Activated CD4-positive, alpha-beta T cell treated with anti-CD3 and anti-CD28 coated beads for 4 hours (primary cell): ENCODE measurements at regions not wholly inside any gene's neighbourhood (a gene's known extent, or its start where the extent isn't known, plus 50 kb on each side); places are given as distances from the start of the nearest gene placed in this dataset.
"Not testable (repeated sequence)": the region's sequence is repeated elsewhere in the genome, so short reads cannot be mapped to it uniquely, and the experiment has no call there.

ENCODE experiments used
- DNase-seq, 2 donors: peaks; one replicate each; pipeline ENCODE4 v3.0.0-alpha.2; 2020

DNA sequence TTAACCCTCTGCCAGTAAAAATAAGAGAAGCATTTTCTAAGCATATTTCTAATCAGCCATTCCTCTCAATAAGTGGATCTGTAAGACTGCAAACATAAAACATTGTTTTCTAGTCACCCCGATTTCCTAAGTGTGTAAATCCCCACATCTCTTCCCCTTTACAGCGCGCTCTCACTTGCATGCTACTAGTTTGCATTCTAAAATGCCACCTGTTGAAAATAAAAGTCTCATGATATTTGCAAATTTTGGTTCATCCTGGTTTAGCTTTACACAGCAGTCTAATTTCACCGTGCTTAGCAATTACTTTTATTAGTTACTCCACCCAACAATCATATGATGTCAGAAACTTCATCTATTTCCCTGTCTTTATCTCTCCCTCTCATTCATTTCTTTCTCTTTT lies 1230.7 kb upstream of the ZEB2 start:
- DNase-seq: no peak

DNA sequence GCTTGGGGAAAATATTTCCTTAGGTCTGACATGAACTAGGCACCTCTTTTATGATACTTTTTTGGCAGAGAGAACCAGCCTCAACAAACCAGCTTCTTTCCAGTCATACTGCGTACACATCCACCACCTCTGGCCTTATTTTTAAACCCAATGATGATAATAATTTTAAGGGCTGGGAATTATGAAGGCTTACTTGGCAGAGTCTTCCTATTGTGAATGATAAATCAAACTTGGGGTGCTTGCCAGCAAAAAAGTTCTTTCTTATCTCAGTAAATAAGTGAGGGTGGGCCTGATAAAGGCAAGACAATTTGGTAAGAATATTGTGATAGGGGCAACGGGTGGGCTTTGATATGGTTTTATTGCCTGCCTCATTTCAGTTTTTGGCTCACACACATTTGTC lies 1230.2 kb upstream of the ZEB2 start:
- no peak for DNase-seq

DNA sequence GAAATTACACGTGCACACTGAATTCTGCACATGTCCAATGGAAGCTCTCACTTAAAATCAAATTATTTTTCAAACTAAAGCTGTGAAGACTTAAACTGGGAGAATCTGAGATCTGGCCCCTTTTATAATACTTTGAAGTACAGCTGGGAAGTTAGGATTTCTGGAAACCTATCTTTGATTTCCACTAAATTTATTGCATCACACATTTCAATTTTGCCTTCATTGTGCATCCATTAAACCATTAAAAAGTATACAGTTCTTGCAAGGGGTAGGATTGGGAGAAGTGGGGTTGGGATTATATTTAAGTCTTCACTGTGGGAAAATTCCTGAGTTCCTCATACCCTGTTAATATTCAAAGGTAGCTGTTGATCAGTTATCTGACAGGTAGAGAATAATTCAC lies 1229.6 kb upstream of the ZEB2 start:
- no peak for DNase-seq

GRCh38 chr2:145748927-145749326 lies 1229.0 kb upstream of the ZEB2 start:
- no peak for DNase-seq

DNA sequence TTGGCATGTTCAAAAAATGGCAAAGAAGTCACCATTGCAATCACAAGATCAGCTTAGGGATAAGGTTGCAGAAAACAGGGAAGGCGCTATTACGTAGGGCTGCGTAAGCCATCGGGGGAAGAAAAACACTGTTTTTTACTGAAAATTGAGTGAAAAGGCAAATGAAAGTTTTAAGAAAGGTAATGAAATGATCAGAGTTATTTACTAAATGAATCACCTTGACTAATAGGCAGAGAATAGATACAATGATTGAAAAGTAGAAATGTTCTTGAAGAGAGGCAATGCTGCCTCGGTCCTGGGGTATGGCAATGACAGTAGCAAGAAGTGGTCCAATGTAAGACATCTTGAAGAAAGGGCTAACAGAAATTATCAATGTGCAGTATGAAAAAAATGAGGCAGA lies 1227.8 kb upstream of the ZEB2 start:
- DNase-seq: no peak

- DNase-seq: not testable (repeated sequence)
Observed at GRCh38 chr2:145745387-145745721, 1225.4 kb upstream of the ZEB2 start.

DNA sequence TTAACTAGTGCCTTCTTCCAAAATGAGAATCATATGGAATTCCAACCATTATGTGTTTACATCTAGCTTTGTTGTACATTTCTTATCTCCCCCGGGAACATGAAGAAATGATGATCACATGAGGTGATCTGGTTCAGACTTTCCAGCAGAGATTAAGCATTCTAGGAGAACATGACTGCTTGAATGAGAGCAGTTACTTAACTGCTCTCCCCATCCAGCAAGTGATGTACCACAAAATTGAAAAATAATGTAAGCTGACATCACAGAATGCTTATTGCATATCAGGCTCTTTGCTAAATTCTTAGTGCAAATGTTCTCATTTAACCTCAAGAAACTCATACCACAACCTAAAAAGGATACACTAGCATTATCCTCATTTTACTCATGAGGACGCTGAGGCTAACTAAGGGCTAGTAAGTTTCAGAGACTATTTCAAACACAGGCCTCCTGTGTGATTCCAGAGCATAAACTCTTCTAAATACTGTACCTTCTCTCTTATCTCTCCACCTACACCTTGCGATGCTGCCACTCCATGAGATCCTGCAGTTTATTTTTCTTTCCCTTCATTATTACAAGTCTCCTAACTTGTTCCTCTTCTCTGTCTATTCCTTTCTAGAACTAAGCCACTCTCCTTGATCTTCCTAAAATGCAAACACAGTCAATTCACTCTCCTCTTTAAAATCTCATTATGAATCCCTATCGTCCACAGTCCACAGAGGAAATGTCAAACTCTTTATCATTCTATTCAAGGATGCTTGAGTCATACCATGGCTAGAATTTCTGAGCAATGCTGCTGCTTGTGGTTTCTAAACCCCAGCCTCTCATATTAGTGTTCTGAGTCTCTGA lies 1224.8 kb upstream of the ZEB2 start:
- DNase-seq: no peak

DNA sequence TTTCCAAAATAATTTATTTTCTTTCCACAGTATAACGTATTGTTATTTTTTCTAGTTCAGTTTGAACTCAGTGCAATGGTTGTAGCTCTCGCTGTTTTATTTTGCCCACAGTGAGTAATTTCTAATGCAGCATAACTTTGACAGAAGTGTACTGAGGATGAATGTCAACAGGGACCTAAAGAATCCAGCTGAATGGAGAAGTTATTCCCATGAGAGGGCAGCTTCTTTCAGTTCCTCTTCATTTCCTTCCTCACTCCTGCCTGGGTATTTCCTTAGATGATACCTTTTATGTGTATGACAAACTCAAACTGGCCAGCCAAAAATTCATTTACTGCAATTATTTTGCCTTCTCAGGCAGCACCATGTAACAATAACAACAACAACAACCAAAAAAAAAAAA lies 1223.1 kb upstream of the ZEB2 start:
- DNase-seq: no peak

GRCh38 chr2:145741636-145742035 lies 1221.7 kb upstream of the ZEB2 start:
- no peak for DNase-seq

- no peak for DNase-seq
Observed at GRCh38 chr2:145741181-145741580, 1221.3 kb upstream of the ZEB2 start.

- no peak for DNase-seq
Observed at GRCh38 chr2:145740302-145740701, 1220.4 kb upstream of the ZEB2 start.

- no peak for DNase-seq
Observed at GRCh38 chr2:145739681-145740080, 1219.8 kb upstream of the ZEB2 start.

DNA sequence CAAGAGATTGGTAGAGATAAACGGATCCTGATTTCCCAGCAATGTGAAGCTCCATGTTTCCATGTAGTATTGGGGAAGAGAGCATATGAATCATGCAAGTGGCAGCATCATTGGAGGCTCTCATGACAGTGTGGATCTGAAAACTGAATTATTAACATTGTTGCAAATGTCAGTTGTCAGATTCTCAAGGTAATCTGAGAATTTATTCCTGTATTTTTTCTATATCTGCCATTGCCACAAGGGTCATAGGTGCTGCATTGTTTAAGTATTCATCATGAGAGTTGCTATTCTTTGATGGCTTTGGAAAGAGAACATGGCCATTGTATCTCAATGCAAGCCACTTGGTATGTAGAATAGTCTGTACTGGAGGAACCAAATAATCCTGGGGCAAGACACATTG lies 1217.0 kb upstream of the ZEB2 start:
- no peak for DNase-seq

GRCh38 chr2:145731467-145731866 lies 1211.5 kb upstream of the ZEB2 start:
- DNase-seq: no peak

DNA sequence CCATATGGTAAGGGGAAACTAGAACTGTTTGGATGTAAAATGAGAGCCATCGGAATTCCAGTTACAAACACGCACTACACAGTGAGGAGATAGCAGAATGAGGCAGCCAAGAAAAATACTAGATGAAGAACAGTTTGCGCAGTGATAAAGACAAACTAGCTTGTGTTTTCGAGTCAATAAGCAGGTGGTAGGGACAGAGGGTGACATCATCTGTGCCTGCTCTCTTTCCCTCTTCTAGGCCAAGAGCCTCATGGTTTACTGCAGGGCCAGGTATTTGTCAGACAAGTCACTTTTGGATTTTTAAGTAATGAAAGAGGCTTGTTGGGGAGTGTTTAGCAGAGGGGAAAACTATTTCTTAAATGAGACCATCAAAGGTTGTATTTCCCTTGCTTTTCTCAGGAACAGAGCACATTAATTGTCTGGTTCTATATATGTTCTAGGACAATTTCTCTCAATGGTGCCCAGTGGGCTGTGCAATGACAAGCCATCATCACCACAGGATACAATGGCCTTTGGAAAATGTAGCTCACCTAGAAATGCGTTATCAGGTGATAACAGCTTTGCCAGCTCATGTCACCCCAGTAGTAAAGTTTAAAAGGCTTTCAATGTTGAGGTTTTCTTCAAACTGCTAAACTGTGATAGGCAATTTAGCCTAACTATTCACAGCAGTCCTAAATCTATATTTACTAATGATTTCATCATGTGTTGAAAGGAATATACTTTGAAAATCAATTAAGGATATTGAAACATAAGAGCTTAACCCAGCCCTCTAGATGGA lies 1210.3 kb upstream of the ZEB2 start:
- DNase-seq: no peak

DNA sequence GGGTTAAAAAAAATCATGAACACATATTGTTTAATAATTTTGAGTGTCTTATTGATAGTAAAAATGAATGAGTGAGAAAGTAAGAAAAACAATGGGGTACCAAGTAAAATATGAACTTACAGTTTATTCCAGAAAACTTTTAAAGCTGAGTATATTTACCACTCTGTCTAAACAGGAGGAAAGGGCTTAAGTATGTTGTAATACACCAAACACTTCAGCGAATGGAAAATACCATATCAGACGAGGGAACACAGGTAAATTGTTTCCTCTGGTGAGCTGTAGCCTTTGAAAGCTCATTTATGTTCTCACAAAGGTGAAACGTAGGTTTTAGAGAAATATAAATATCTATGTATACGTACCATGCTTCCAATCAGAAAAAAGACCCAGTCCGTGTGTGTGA lies 1209.6 kb upstream of the ZEB2 start:
- no peak for DNase-seq

- DNase-seq: no peak
Observed at GRCh38 chr2:145728511-145728910, 1208.6 kb upstream of the ZEB2 start.

GRCh38 chr2:145725876-145726275 lies 1206.0 kb upstream of the ZEB2 start:
- DNase-seq: no peak

DNA sequence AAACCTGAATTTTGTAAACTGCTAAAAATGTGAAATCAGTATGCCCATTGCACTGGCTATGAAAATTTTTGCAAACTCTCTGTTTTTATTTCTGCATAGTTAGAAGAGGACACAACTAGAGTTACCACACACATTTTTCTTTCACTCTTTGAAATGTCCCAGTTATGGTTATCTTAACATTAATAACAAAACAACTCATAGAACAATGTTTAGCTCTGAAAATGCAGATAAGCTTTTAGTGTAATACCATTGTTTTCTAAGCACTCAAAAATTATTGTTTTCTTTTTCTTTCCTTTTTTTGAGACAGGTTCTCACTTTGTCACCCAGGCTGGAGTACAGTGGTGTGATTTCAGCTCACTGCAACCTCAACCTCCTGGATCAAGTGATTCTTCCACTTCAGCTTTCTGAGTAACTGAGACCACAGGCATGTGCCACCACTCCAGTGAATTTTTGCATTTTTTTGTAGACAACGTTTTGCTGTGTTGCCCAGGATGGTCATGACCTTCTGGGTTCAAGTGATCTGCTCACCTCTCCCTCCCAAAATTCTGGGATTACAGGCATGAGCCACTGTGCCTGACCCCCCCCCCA lies 1204.5 kb upstream of the ZEB2 start:
- no peak for DNase-seq

DNA sequence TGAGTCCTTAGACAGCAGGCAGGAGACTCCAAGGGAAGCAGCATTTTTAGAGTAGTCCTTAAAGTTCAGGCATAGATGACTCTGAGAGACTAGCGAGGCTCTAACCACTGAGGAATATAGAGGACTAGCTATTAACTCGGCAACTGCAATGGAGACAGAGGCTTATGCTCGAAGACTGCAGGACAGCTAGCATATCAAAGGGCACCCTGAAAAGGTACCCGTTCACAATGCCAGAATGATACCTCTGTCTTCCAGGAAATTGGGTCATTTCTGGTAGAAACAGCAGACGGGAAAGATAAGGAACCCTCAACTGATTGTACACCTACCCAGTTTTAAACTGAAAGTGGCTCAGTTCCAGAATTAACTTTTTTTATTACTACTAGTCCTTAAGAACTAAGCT lies 1204.0 kb upstream of the ZEB2 start:
- no peak for DNase-seq

DNA sequence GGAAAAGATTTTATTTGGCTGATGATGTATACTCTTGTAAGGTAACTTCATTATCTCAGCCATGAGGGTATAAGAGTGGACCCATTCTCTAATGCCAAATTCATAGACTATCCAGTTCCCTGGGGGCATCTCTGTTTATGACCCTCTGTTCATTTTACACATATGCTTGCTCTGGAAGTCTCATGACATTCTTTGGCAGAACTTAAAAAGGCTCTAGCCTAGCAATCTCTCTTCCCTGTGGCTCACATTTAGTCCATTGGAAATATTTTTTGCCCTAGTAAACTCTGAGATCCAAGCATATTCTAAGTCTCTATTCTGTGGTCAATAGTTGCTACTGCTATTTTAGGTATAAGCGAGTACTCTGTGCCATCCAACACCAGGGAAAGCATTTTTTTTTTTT lies 1201.8 kb upstream of the ZEB2 start:
- DNase-seq: no peak

- DNase-seq: no peak
Observed at GRCh38 chr2:145715601-145716000, 1195.7 kb upstream of the ZEB2 start.

DNA sequence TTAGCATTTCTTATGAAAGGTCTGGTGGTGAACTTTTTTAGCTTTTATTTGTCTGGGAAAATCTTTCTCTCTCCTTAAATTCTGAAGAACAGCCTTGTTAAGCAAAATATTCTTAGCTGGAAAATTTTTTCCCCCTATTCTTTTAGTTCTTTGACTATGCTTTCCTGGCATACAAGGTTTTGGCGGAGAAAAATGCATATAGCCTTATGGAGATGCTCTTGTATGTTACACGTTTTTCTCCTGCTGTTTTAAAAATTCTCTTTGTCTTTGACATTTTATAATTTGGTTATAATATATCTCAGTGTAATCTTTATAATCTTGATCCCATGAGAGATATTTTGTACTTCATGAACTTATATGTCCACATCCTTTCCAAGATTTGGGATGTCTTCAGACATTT lies 1190.4 kb upstream of the ZEB2 start:
- no peak for DNase-seq

- no peak for DNase-seq
Observed at GRCh38 chr2:145702305-145702704, 1182.4 kb upstream of the ZEB2 start.
